GM10266 (cell line): ENCODE measurements at regions not wholly inside any gene's neighbourhood (a gene's known extent, or its start where the extent isn't known, plus 50 kb on each side); places are given as distances from the start of the nearest gene placed in this dataset.

Experiments used
- DNase-seq: peaks from one replicate; pipeline ENCODE4 v3.0.0; 2012; ENCODE audit errors: extremely low spot score
- CTCF ChIP-seq: IDR thresholded peaks from 2 replicates; pipeline ENCODE4 v1.5.1; 2012; ENCODE audit warnings: mild to moderate bottlenecking, low read depth; ENCODE audit not compliant: control insufficient read depth, insufficient read depth; ENCODE audit errors: missing control alignments

- no peak for TF ChIP-seq CTCF
- DNase-seq = no peak
Observed at GRCh38 chr5:124995421-124995820, 249.0 kb upstream of the ZNF608 start.

GRCh38 chr5:124996023-124996763, 249.8 kb upstream of the ZNF608 start:
- DNase-seq = no peak
- no peak for TF ChIP-seq CTCF

- no peak for DNase-seq
- no peak for TF ChIP-seq CTCF
Observed at GRCh38 chr5:124996764-124997077, 250.3 kb upstream of the ZNF608 start.

- no peak for DNase-seq
- TF ChIP-seq CTCF = no peak
Observed at GRCh38 chr5:124997186-124997893, 250.9 kb upstream of the ZNF608 start.

GRCh38 chr5:124998520-124998919, 252.1 kb upstream of the ZNF608 start:
- DNase-seq = no peak
- no peak for TF ChIP-seq CTCF

GRCh38 chr5:125002727-125003598, 256.5 kb upstream of the ZNF608 start:
- no peak for DNase-seq
- TF ChIP-seq CTCF = no peak
